ENCODE measurements at regions not wholly inside any gene's neighbourhood (a gene's known extent, or its start where the extent isn't known, plus 50 kb on each side); places are given as distances from the start of the nearest gene placed in this dataset.

- TF ChIP-seq CTCF (conservative IDR thresholded peaks at IDR 0.05; ENCODE audit: low read depth in 2 of 2) (no peak), POLR2AphosphoS5 (IDR thresholded peaks at IDR 0.05; ENCODE audit: low read depth) (no peak), STAT1 (IDR thresholded peaks at IDR 0.05; ENCODE audit: unreplicated experiment) (no peak), EZH2 (IDR thresholded peaks at IDR 0.05; ENCODE audit: low read depth, unreplicated experiment) (no peak), EZH2phosphoT487 (IDR thresholded peaks at IDR 0.05; ENCODE audit: unreplicated experiment) (no peak), JUNB (IDR thresholded peaks at IDR 0.05; ENCODE audit: unreplicated experiment) (no peak), CREB1 (CRISPR knock-in tag; IDR thresholded peaks at IDR 0.05; ENCODE audit: low read depth) (no peak), ZNF114 (CRISPR knock-in tag; IDR thresholded peaks at IDR 0.05) (no peak)
- TF ChIP-seq, protein P1, sequence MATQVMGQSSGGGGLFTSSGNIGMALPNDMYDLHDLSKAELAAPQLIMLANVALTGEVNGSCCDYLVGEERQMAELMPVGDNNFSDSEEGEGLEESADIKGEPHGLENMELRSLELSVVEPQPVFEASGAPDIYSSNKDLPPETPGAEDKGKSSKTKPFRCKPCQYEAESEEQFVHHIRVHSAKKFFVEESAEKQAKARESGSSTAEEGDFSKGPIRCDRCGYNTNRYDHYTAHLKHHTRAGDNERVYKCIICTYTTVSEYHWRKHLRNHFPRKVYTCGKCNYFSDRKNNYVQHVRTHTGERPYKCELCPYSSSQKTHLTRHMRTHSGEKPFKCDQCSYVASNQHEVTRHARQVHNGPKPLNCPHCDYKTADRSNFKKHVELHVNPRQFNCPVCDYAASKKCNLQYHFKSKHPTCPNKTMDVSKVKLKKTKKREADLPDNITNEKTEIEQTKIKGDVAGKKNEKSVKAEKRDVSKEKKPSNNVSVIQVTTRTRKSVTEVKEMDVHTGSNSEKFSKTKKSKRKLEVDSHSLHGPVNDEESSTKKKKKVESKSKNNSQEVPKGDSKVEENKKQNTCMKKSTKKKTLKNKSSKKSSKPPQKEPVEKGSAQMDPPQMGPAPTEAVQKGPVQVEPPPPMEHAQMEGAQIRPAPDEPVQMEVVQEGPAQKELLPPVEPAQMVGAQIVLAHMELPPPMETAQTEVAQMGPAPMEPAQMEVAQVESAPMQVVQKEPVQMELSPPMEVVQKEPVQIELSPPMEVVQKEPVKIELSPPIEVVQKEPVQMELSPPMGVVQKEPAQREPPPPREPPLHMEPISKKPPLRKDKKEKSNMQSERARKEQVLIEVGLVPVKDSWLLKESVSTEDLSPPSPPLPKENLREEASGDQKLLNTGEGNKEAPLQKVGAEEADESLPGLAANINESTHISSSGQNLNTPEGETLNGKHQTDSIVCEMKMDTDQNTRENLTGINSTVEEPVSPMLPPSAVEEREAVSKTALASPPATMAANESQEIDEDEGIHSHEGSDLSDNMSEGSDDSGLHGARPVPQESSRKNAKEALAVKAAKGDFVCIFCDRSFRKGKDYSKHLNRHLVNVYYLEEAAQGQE (IDR thresholded peaks at IDR 0.05; ENCODE audit: unreplicated experiment) = no peak
- TF ChIP-seq, protein P2, sequence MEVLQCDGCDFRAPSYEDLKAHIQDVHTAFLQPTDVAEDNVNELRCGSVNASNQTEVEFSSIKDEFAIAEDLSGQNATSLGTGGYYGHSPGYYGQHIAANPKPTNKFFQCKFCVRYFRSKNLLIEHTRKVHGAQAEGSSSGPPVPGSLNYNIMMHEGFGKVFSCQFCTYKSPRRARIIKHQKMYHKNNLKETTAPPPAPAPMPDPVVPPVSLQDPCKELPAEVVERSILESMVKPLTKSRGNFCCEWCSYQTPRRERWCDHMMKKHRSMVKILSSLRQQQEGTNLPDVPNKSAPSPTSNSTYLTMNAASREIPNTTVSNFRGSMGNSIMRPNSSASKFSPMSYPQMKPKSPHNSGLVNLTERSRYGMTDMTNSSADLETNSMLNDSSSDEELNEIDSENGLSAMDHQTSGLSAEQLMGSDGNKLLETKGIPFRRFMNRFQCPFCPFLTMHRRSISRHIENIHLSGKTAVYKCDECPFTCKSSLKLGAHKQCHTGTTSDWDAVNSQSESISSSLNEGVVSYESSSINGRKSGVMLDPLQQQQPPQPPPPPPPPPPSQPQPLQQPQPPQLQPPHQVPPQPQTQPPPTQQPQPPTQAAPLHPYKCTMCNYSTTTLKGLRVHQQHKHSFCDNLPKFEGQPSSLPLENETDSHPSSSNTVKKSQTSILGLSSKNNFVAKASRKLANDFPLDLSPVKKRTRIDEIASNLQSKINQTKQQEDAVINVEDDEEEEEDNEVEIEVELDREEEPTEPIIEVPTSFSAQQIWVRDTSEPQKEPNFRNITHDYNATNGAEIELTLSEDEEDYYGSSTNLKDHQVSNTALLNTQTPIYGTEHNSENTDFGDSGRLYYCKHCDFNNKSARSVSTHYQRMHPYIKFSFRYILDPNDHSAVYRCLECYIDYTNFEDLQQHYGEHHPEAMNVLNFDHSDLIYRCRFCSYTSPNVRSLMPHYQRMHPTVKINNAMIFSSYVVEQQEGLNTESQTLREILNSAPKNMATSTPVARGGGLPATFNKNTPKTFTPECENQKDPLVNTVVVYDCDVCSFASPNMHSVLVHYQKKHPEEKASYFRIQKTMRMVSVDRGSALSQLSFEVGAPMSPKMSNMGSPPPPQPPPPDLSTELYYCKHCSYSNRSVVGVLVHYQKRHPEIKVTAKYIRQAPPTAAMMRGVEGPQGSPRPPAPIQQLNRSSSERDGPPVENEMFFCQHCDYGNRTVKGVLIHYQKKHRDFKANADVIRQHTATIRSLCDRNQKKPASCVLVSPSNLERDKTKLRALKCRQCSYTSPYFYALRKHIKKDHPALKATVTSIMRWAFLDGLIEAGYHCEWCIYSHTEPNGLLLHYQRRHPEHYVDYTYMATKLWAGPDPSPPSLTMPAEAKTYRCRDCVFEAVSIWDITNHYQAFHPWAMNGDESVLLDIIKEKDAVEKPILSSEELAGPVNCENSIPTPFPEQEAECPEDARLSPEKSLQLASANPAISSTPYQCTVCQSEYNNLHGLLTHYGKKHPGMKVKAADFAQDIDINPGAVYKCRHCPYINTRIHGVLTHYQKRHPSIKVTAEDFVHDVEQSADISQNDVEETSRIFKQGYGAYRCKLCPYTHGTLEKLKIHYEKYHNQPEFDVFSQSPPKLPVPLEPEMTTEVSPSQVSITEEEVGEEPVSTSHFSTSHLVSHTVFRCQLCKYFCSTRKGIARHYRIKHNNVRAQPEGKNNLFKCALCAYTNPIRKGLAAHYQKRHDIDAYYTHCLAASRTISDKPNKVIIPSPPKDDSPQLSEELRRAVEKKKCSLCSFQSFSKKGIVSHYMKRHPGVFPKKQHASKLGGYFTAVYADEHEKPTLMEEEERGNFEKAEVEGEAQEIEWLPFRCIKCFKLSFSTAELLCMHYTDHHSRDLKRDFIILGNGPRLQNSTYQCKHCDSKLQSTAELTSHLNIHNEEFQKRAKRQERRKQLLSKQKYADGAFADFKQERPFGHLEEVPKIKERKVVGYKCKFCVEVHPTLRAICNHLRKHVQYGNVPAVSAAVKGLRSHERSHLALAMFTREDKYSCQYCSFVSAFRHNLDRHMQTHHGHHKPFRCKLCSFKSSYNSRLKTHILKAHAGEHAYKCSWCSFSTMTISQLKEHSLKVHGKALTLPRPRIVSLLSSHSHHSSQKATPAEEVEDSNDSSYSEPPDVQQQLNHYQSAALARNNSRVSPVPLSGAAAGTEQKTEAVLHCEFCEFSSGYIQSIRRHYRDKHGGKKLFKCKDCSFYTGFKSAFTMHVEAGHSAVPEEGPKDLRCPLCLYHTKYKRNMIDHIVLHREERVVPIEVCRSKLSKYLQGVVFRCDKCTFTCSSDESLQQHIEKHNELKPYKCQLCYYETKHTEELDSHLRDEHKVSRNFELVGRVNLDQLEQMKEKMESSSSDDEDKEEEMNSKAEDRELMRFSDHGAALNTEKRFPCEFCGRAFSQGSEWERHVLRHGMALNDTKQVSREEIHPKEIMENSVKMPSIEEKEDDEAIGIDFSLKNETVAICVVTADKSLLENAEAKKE (CRISPR knock-in tag; IDR thresholded peaks at IDR 0.05) = no peak
Observed at GRCh38 chr16:31664683-31665482, 137.2 kb downstream of the AHSP start.
